Parathyroid adenoma (tissue), 2 donors: ENCODE measurements at regions not wholly inside any gene's neighbourhood (a gene's known extent, or its start where the extent isn't known, plus 50 kb on each side); places are given as distances from the start of the nearest gene placed in this dataset.

ENCODE experiments used
- H2AFZ ChIP-seq: fragments of 300-600 bp; sonication (generic); one replicate; pipeline ENCODE4 v1.7.0; 2017; ENCODE audit warnings: antibody characterized with exemption, mild to moderate bottlenecking
- H3K27ac ChIP-seq: fragments of 300-600 bp; sonication (generic); one replicate; pipeline ENCODE4 v1.7.0; 2017
- H3K27me3 ChIP-seq: fragments of 300-600 bp; sonication (generic); one replicate; pipeline ENCODE4 v1.7.0; 2017; ENCODE audit warnings: low read length; ENCODE audit not compliant: control insufficient read depth, insufficient read depth
- H3K36me3 ChIP-seq: fragments of 300-600 bp; sonication (generic); one replicate; pipeline ENCODE4 v1.7.0; 2017; ENCODE audit warnings: low read length; ENCODE audit not compliant: control insufficient read depth, insufficient read depth
- H3K4me1 ChIP-seq: fragments of 300-600 bp; sonication (generic); one replicate; pipeline ENCODE4 v1.7.0; 2017; ENCODE audit warnings: control low read depth
- H3K4me2 ChIP-seq: fragments of 300-600 bp; sonication (generic); one replicate; pipeline ENCODE4 v1.7.0; 2017; ENCODE audit warnings: low read length
- H3K4me3 ChIP-seq: fragments of 300-600 bp; sonication (generic); one replicate; pipeline ENCODE4 v1.7.0; 2017; ENCODE audit warnings: low read depth, low read length
- H3K79me2 ChIP-seq: fragments of 300-600 bp; sonication (generic); one replicate; pipeline ENCODE4 v1.7.0; 2017; ENCODE audit warnings: control low read depth
- H3K9ac ChIP-seq: fragments of 300-600 bp; sonication (generic); one replicate; pipeline ENCODE4 v1.7.0; 2017; ENCODE audit warnings: mild to moderate bottlenecking
- H3K9me3 ChIP-seq: fragments of 300-600 bp; sonication (generic); one replicate; pipeline ENCODE4 v1.7.0; 2017; ENCODE audit warnings: low read length; ENCODE audit not compliant: control insufficient read depth
- CTCF ChIP-seq: fragments of 300-600 bp; sonication (generic); IDR thresholded peaks from one replicate; pipeline ENCODE4 v1.7.0; 2017; ENCODE audit warnings: antibody characterized with exemption, mild to moderate bottlenecking
- donor health status: primary hyperparathyroidism.

GRCh38 chr1:208644401-208645160 lies 400.4 kb upstream of the PLXNA2 start:
- no peak overlapping the region for H3K9ac ChIP-seq
- H3K36me3 ChIP-seq = no peaks in the 10 kb centered on the region
- H3K9me3 ChIP-seq = no peaks in the 10 kb centered on the region
- no peaks in the 10 kb centered on the region for H3K4me1 ChIP-seq
- no peaks in the 10 kb centered on the region for H3K27me3 ChIP-seq
- no peak overlapping the region for H3K4me3 ChIP-seq
- no peak overlapping the region for H2AFZ ChIP-seq
- no peaks in the 10 kb centered on the region for H3K79me2 ChIP-seq
- no peak overlapping the region for H3K27ac ChIP-seq
- TF ChIP-seq CTCF = no peak
- no peak overlapping the region for H3K4me2 ChIP-seq

- H3K79me2 ChIP-seq = no peaks in the 10 kb centered on the region
- no peak for TF ChIP-seq CTCF
- no peak overlapping the region for H3K4me3 ChIP-seq
- H3K9me3 ChIP-seq = no peaks in the 10 kb centered on the region
- H3K27me3 ChIP-seq = no peaks in the 10 kb centered on the region
- H3K27ac ChIP-seq = no peak overlapping the region
- no peak overlapping the region for H3K9ac ChIP-seq
- no peak overlapping the region for H2AFZ ChIP-seq
- no peaks in the 10 kb centered on the region for H3K36me3 ChIP-seq
- H3K4me2 ChIP-seq = no peak overlapping the region
- no peaks in the 10 kb centered on the region for H3K4me1 ChIP-seq
These were observed 402.2 kb upstream of the PLXNA2 start for GRCh38 chr1:208646431-208646830.

GRCh38 chr1:208648146-208648545 lies 404.0 kb upstream of the PLXNA2 start:
- H2AFZ ChIP-seq = no peak overlapping the region
- H3K4me1 ChIP-seq = no peaks in the 10 kb centered on the region
- no peaks in the 10 kb centered on the region for H3K79me2 ChIP-seq
- H3K27ac ChIP-seq = no peak overlapping the region
- H3K4me2 ChIP-seq = no peak overlapping the region
- no peaks in the 10 kb centered on the region for H3K9me3 ChIP-seq
- no peak overlapping the region for H3K4me3 ChIP-seq
- no peaks in the 10 kb centered on the region for H3K36me3 ChIP-seq
- TF ChIP-seq CTCF = no peak
- no peak overlapping the region for H3K9ac ChIP-seq
- H3K27me3 ChIP-seq = no peaks in the 10 kb centered on the region

- H3K4me2 ChIP-seq = no peak overlapping the region
- H3K36me3 ChIP-seq = no peaks in the 10 kb centered on the region
- no peaks in the 10 kb centered on the region for H3K27me3 ChIP-seq
- H3K27ac ChIP-seq = no peak overlapping the region
- no peaks in the 10 kb centered on the region for H3K79me2 ChIP-seq
- no peaks in the 10 kb centered on the region for H3K4me1 ChIP-seq
- no peak overlapping the region for H3K4me3 ChIP-seq
- H2AFZ ChIP-seq = no peak overlapping the region
- H3K9me3 ChIP-seq = no peaks in the 10 kb centered on the region
- H3K9ac ChIP-seq = no peak overlapping the region
- TF ChIP-seq CTCF = peak; percentile 65
These were observed 408.3 kb upstream of the PLXNA2 start for GRCh38 chr1:208652296-208653160.
